Endothelial cell of umbilical vein (primary cell): ENCODE measurements at regions not wholly inside any gene's neighbourhood (a gene's known extent, or its start where the extent isn't known, plus 50 kb on each side); places are given as distances from the start of the nearest gene placed in this dataset.

Experiments used
- BruUV-seq: library from RNA; stranded (reverse); fragments of 400-500 nt; replicated peaks from 2 replicates; lab custom pipeline; 2021; lab: Mats Ljungman, UMichigan
- CTCF ChIA-PET: fragments of 300-600, 350-600 bp; sonication (Branson Sonifier 250); formaldehyde crosslinking; loops from one replicate; lab custom pipeline; 2021; ENCODE audit warnings: antibody characterized with exemption, inconsistent platforms; lab: Charles Lee
- POLR2A ChIA-PET: fragments of 300-600, 350-600 bp; sonication (Branson Sonifier 250); formaldehyde crosslinking; loops from one replicate; lab custom pipeline; 2021; ENCODE audit warnings: antibody characterized with exemption, inconsistent platforms; lab: Charles Lee
- DNase-seq: peaks from one replicate; pipeline ENCODE4 v3.0.0-alpha.2; 2011; ENCODE audit warnings: low read depth, low spot score
- FAIRE-seq: peaks from 2 replicates; lab custom pipeline; 2011; peaks lifted over from hg19 to GRCh38; lab: Jason Lieb, UNC
- H2AFZ ChIP-seq: 2 replicates; pipeline ENCODE4 v1.6.0; 2012; ENCODE audit warnings: low read depth, low read length, control low read depth, inconsistent platforms
- H3K27ac ChIP-seq: 2 replicates; pipeline ENCODE4 v1.5.1; 2011; ENCODE audit warnings: low read depth, mild to moderate bottlenecking, control low read depth, low read length, moderate library complexity; ENCODE audit not compliant: insufficient read depth
- H3K27me3 ChIP-seq, 2 experiments: 2 replicates each; pipeline versions ENCODE4 v1.6.0 to v1.6.1; 2011; ENCODE audit warnings: low read length in 2 of 2, mixed read lengths in 1 of 2; ENCODE audit not compliant: control insufficient read depth in 2 of 2, insufficient read depth in 2 of 2
- H3K36me3 ChIP-seq, 2 experiments: 2 replicates in 1 of 2; 3 replicates in 1 of 2; pipeline ENCODE4 v1.5.1; 2011; ENCODE audit warnings: low read length in 2 of 2, mild to moderate bottlenecking in 1 of 2, moderate library complexity in 1 of 2; ENCODE audit not compliant: control insufficient read depth in 2 of 2, insufficient read depth in 2 of 2; ENCODE audit errors: extremely low read depth in 1 of 2
- H3K4me1 ChIP-seq: 3 replicates; pipeline ENCODE4 v1.5.1; 2011; ENCODE audit warnings: mild to moderate bottlenecking, low read length; ENCODE audit not compliant: control insufficient read depth, insufficient read depth; ENCODE audit errors: extremely low read depth
- H3K4me2 ChIP-seq: 2 replicates; pipeline ENCODE4 v1.6.1; 2011; ENCODE audit warnings: low read length, control low read depth, mixed read lengths; ENCODE audit not compliant: insufficient read depth
- H3K4me3 ChIP-seq, 3 experiments: fragments of 200-600 bp in 1 of 3; sonication (generic), shearing (Covaris generic) in 1 of 3; replicated peaks in 1 of 3; 2 replicates each; pipeline ENCODE4 v1.5.1; 2011 to 2016; ENCODE audit warnings: control low read depth in 3 of 3, low read length in 3 of 3, mild to moderate bottlenecking in 2 of 3, inconsistent platforms in 1 of 3, low read depth in 1 of 3, moderate library complexity in 1 of 3; ENCODE audit not compliant: insufficient read depth in 1 of 3
- H3K79me2 ChIP-seq: 2 replicates; pipeline ENCODE4 v1.6.0; 2012; ENCODE audit warnings: low read length, inconsistent platforms; ENCODE audit not compliant: control insufficient read depth, insufficient read depth
- H3K9ac ChIP-seq: replicated peaks from 2 replicates; pipeline ENCODE3; 2011; ENCODE audit warnings: low read length, control low read depth; ENCODE audit not compliant: insufficient read depth; ENCODE audit errors: extremely low read depth
- H3K9me1 ChIP-seq: replicated peaks from 3 replicates; pipeline ENCODE4 v1.6.0; 2011; ENCODE audit warnings: mild to moderate bottlenecking, low read length; ENCODE audit not compliant: control insufficient read depth, insufficient read depth; ENCODE audit errors: extremely low read depth
- H3K9me3 ChIP-seq: replicated peaks from 2 replicates; pipeline ENCODE4 v1.5.1; 2012; ENCODE audit warnings: low read length, inconsistent platforms; ENCODE audit not compliant: control insufficient read depth, insufficient read depth
- H4K20me1 ChIP-seq: replicated peaks from 2 replicates; pipeline ENCODE3; 2011; ENCODE audit warnings: mild to moderate bottlenecking, low read length; ENCODE audit not compliant: control insufficient read depth, insufficient read depth; ENCODE audit errors: extremely low read depth
- EZH2 ChIP-seq: IDR thresholded peaks from 2 replicates; pipeline ENCODE4 v1.6.1; 2012; ENCODE audit warnings: borderline replicate concordance, low read depth, mild to moderate bottlenecking, moderate library complexity, low read length, inconsistent platforms; ENCODE audit not compliant: severe bottlenecking
- FOS ChIP-seq: IDR thresholded peaks from 2 replicates; pipeline ENCODE4 v1.6.1; 2011; ENCODE audit warnings: mild to moderate bottlenecking, low read length, moderate library complexity, borderline replicate concordance; ENCODE audit not compliant: insufficient read depth
- GATA2 ChIP-seq: IDR thresholded peaks from 2 replicates; pipeline ENCODE4 v1.7.0; 2011; ENCODE audit warnings: low read depth, mild to moderate bottlenecking, moderate library complexity, mixed read lengths, low read length; ENCODE audit not compliant: insufficient read length, insufficient read depth
- JUN ChIP-seq: IDR thresholded peaks from 2 replicates; pipeline ENCODE4 v1.6.1; 2011; ENCODE audit warnings: borderline replicate concordance, low read depth; ENCODE audit not compliant: insufficient read length, insufficient read depth
- MYC ChIP-seq: IDR thresholded peaks from one replicate; pipeline ENCODE4 v1.6.1; 2011; ENCODE audit warnings: mild to moderate bottlenecking, low read depth, low read length
- POLR2A ChIP-seq: IDR thresholded peaks from 2 replicates; pipeline ENCODE4 v1.6.1; 2012; ENCODE audit warnings: low read depth, mild to moderate bottlenecking, control low read depth, low read length
- POLR2AphosphoS5 ChIP-seq: IDR thresholded peaks from 2 replicates; pipeline ENCODE4 v1.6.1; 2012; ENCODE audit warnings: low read depth, mild to moderate bottlenecking, control low read depth, low read length, moderate library complexity; ENCODE audit not compliant: insufficient read depth
- dilution Hi-C: fragments of 300-500 bp; cut with MboI; formaldehyde crosslinking; loops from one replicate; pipeline ENCODE4 v1.15.0; 2019; ENCODE audit warnings: low sequenced_read_pairs; ENCODE audit not compliant: extremely low pct_ligation_motif_present
- intact Hi-C: fragments of 100-400 bp; cut with micrococcal nuclease; formaldehyde crosslinking; loops from one replicate; pipeline ENCODE4 v1.10.0; 2022
- TF ChIP-seq, protein P1 (sequence below): IDR thresholded peaks from 2 replicates; pipeline ENCODE4 v1.6.1; 2011; ENCODE audit not compliant: insufficient read depth, insufficient read length
- TF ChIP-seq, protein P2 (sequence below), 2 donors: IDR thresholded peaks; 1 replicate in 1 of 2; 2 replicates in 1 of 2; pipeline ENCODE4 v1.5.1; 2011; ENCODE audit warnings: low read length in 2 of 2, mild to moderate bottlenecking in 2 of 2, moderate library complexity in 2 of 2, control low read depth in 1 of 2, inconsistent platforms in 1 of 2, low read depth in 1 of 2; ENCODE audit not compliant: insufficient read depth in 1 of 2; ENCODE audit errors: extremely low read depth in 1 of 2

DNA sequence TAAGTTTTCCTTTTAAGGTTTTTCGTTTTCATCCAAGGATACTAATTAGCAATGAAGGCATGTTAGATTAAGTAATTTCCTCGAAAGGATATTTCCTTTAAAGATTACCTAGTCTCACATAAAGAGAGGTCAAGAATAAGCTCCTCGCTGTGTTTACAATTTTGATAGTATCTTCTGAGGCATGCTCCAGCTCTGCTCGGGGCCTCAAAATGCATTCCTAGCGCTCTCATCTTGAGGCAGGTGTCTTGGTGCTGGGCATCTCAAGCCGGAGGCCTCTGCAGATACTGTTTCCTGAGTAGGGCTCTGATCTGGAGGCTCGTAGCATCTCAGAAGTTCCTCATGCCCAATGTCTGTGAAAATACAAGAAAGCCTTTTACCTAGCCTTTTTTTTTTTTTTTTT is 128.6 kb upstream of the SNX19 start:
- H3K79me2 ChIP-seq, result no peaks in the 10 kb centered on the region
- FAIRE-seq (no peak), DNase-seq (no peak)
- no peak overlapping the region for H3K4me3 ChIP-seq
- dilution Hi-C loops (no loop called here), intact Hi-C loops (no loop called here)
- BruUV-seq, result no TSS peak
- TF ChIP-seq POLR2A, result no peak
- no peak for TF ChIP-seq FOS
- TF ChIP-seq MYC, result no peak
- TF ChIP-seq, protein P1, sequence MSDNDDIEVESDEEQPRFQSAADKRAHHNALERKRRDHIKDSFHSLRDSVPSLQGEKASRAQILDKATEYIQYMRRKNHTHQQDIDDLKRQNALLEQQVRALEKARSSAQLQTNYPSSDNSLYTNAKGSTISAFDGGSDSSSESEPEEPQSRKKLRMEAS, result no peak
- no peak for TF ChIP-seq JUN
- no peak for TF ChIP-seq POLR2AphosphoS5
- TF ChIP-seq GATA2, result no peak
- TF ChIP-seq EZH2, result no peak
- TF ChIP-seq, protein P2, sequence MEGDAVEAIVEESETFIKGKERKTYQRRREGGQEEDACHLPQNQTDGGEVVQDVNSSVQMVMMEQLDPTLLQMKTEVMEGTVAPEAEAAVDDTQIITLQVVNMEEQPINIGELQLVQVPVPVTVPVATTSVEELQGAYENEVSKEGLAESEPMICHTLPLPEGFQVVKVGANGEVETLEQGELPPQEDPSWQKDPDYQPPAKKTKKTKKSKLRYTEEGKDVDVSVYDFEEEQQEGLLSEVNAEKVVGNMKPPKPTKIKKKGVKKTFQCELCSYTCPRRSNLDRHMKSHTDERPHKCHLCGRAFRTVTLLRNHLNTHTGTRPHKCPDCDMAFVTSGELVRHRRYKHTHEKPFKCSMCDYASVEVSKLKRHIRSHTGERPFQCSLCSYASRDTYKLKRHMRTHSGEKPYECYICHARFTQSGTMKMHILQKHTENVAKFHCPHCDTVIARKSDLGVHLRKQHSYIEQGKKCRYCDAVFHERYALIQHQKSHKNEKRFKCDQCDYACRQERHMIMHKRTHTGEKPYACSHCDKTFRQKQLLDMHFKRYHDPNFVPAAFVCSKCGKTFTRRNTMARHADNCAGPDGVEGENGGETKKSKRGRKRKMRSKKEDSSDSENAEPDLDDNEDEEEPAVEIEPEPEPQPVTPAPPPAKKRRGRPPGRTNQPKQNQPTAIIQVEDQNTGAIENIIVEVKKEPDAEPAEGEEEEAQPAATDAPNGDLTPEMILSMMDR (IDR thresholded peaks at IDR 0.05; ENCODE audit: extremely low read depth in 1 of 2, insufficient read depth in 1 of 2, low read depth in 1 of 2, low read length in 2 of 2), result no peak
- POLR2A ChIA-PET, result no interaction called here
- no peak overlapping the region for H3K4me2 ChIP-seq
- no peaks in the 10 kb centered on the region for H4K20me1 ChIP-seq
- no peak overlapping the region for H2AFZ ChIP-seq
- CTCF ChIA-PET, result no interaction called here
- H3K9me3 ChIP-seq, result no peaks in the 10 kb centered on the region
- H3K27me3 ChIP-seq, result peaks cover 0 to 1% of the 10 kb centered on the region in 2 experiments
- H3K27ac ChIP-seq, result no peak overlapping the region
- no peak overlapping the region for H3K9ac ChIP-seq
- no peaks in the 10 kb centered on the region for H3K9me1 ChIP-seq
- H3K4me1 ChIP-seq, result no peaks in the 10 kb centered on the region
- H3K36me3 ChIP-seq, result no peaks in the 10 kb centered on the region
